Caco-2 (cell line): ENCODE measurements at regions not wholly inside any gene's neighbourhood (a gene's known extent, or its start where the extent isn't known, plus 50 kb on each side); places are given as distances from the start of the nearest gene placed in this dataset.

Source experiments
- BruUV-seq: library from RNA; stranded (reverse); fragments of 400-500 nt; replicated peaks from 2 replicates; lab custom pipeline; 2021; lab: Mats Ljungman, UMichigan
- CTCF ChIA-PET: fragments of 300-600 bp; sonication (Branson Sonifier 250); formaldehyde crosslinking; loops from one replicate; lab custom pipeline; 2022; ENCODE audit warnings: antibody characterized with exemption; lab: Charles Lee
- POLR2A ChIA-PET: fragments of 300-600 bp; sonication (Branson Sonifier 250); formaldehyde crosslinking; loops from one replicate; lab custom pipeline; 2022; ENCODE audit warnings: antibody characterized with exemption; lab: Charles Lee
- DNase-seq, 2 experiments: peaks; one replicate each; pipeline versions ENCODE4 v3.0.0 to v3.0.0-alpha.2; 2020 to 2022
- H3K27me3 ChIP-seq: replicated peaks from 2 replicates; pipeline ENCODE4 v1.6.0; 2011; ENCODE audit warnings: low read length; ENCODE audit not compliant: control insufficient read depth, insufficient read depth
- H3K36me3 ChIP-seq: 2 replicates; pipeline ENCODE4 v1.5.1; 2011; ENCODE audit warnings: low read length; ENCODE audit not compliant: control insufficient read depth, insufficient read depth
- H3K4me1 ChIP-seq: fragments of 250-450 bp; sonication (Bioruptor Pico); 2 replicates; pipeline ENCODE4 v1.5.1; 2020; ENCODE audit warnings: mild to moderate bottlenecking
- H3K4me3 ChIP-seq: 2 replicates; pipeline ENCODE4 v1.5.1; 2011; ENCODE audit warnings: low read depth, mild to moderate bottlenecking, control low read depth, low read length
- H3K9me3 ChIP-seq: fragments of 250-450 bp; sonication (Bioruptor Pico); 2 replicates; pipeline ENCODE4 v1.5.1; 2020; ENCODE audit warnings: mild to moderate bottlenecking, moderate library complexity
- H3K27ac Mint-ChIP-seq: one replicate; pipeline ENCODE4 v1.8.0; 2022; ENCODE audit warnings: mixed read lengths; ENCODE audit not compliant: unreplicated experiment
- H3K27me3 Mint-ChIP-seq: one replicate; pipeline ENCODE4 v1.8.0; 2022; ENCODE audit warnings: mixed read lengths; ENCODE audit not compliant: insufficient read depth, unreplicated experiment
- H3K36me3 Mint-ChIP-seq: one replicate; pipeline ENCODE4 v1.8.0; 2022; ENCODE audit warnings: mild to moderate bottlenecking, mixed read lengths; ENCODE audit not compliant: insufficient read depth, unreplicated experiment
- H3K4me1 Mint-ChIP-seq: one replicate; pipeline ENCODE4 v1.8.0; 2022; ENCODE audit warnings: low read depth, mixed read lengths; ENCODE audit not compliant: unreplicated experiment
- H3K4me3 Mint-ChIP-seq: one replicate; pipeline ENCODE4 v1.8.0; 2022; ENCODE audit warnings: mild to moderate bottlenecking, moderate library complexity, mixed read lengths; ENCODE audit not compliant: unreplicated experiment
- H3K9me3 Mint-ChIP-seq: one replicate; pipeline ENCODE4 v1.8.0; 2022; ENCODE audit warnings: mixed read lengths; ENCODE audit not compliant: unreplicated experiment
- CTCF ChIP-seq, 2 experiments: fragments of 200-600 bp in 1 of 2; IDR thresholded peaks; 1 replicate in 1 of 2; 2 replicates in 1 of 2; pipeline versions ENCODE4 v1.5.1 to v1.8.0; 2011 to 2022; ENCODE audit warnings: antibody characterized with exemption in 1 of 2, control low read depth in 1 of 2, inconsistent platforms in 1 of 2, low read depth in 1 of 2, low read length in 1 of 2, mild to moderate bottlenecking in 1 of 2, moderate library complexity in 1 of 2; ENCODE audit not compliant: insufficient read depth in 1 of 2, severe bottlenecking in 1 of 2, unreplicated experiment in 1 of 2
- intact Hi-C: fragments of 100-400 bp; cut with micrococcal nuclease; formaldehyde crosslinking; loops from one replicate; pipeline ENCODE4 v1.10.0; 2022; ENCODE audit not compliant: unreplicated experiment

- Histone ChIP-seq H3K27me3 (no peaks in the 10 kb centered on the region; the same call in none of the 2 replicates), H3K9me3 (no peaks in the 10 kb centered on the region), H3K4me1 (peaks cover 6% of the 10 kb centered on the region; the same call in 1 of the 2 replicates), H3K36me3 (no peaks in the 10 kb centered on the region), H3K4me3 (no peak overlapping the region)
- DNase-seq = peak in 1 of 2 experiments; percentile 40
- ChIA-PET CTCF (interaction anchor here (0.7 to 1.1 kb wide), 2 partner anchors 97 to 159 kb away, joined by 4 to 8 read pairs; no protein-coding TSS in a partner anchor), POLR2A (no interaction called here)
- Mint-ChIP-seq H3K27me3 (peaks cover 7% of the 10 kb centered on the region), H3K27ac (peak overlapping the region; percentile 52), H3K9me3 (no peaks in the 10 kb centered on the region), H3K4me1 (peaks cover 9% of the 10 kb centered on the region), H3K4me3 (peak overlapping the region; percentile 23), H3K36me3 (no peaks in the 10 kb centered on the region)
- intact Hi-C loops = no loop called here
- no TSS peak for BruUV-seq
- no peak for TF ChIP-seq CTCF (IDR thresholded peaks at IDR 0.05; ENCODE audit: insufficient read depth in 1 of 2, low read depth in 1 of 2, low read length in 1 of 2, severe bottlenecking in 1 of 2, unreplicated experiment in 1 of 2)
Observed at GRCh38 chr20:56941101-56941686, 312.1 kb downstream of the TFAP2C start.

- no peak overlapping the region for H3K4me3 Mint-ChIP-seq
Observed at GRCh38 chr20:56943946-56944945, 315.1 kb downstream of the TFAP2C start.

More at GRCh38 chr20:56943946-56944945, 315.1 kb downstream of the TFAP2C start:
- Histone ChIP-seq H3K9me3 (no peaks in the 10 kb centered on the region), H3K4me3 (no peak overlapping the region), H3K36me3 (no peaks in the 10 kb centered on the region), H3K27me3 (no peaks in the 10 kb centered on the region; the same call in none of the 2 replicates), H3K4me1 (peaks cover 6% of the 10 kb centered on the region; the same call in 1 of the 2 replicates)
- BruUV-seq = no TSS peak
- Mint-ChIP-seq H3K9me3 (no peaks in the 10 kb centered on the region), H3K4me1 (peaks cover 9% of the 10 kb centered on the region), H3K36me3 (no peaks in the 10 kb centered on the region), H3K27ac (no peak overlapping the region), H3K27me3 (peaks cover 11% of the 10 kb centered on the region)
- peak in 1 of 2 experiments; percentile 21 for DNase-seq
- intact Hi-C loops = no loop called here
- POLR2A ChIA-PET = no interaction called here
- no peak for TF ChIP-seq CTCF (IDR thresholded peaks at IDR 0.05; ENCODE audit: insufficient read depth in 1 of 2, low read depth in 1 of 2, low read length in 1 of 2, severe bottlenecking in 1 of 2, unreplicated experiment in 1 of 2)
- CTCF ChIA-PET = interaction anchor here (0.9 to 1.7 kb wide), 7 partner anchors 12 to 365 kb away, joined by 3 to 18 read pairs (median 4); no protein-coding TSS in a partner anchor
